ENCODE measurements at regions not wholly inside any gene's neighbourhood (a gene's known extent, or its start where the extent isn't known, plus 50 kb on each side); places are given as distances from the start of the nearest gene placed in this dataset.
"Not testable (repeated sequence)": the region's sequence is repeated elsewhere in the genome, so short reads cannot be mapped to it uniquely, and the experiment has no call there.

DNA sequence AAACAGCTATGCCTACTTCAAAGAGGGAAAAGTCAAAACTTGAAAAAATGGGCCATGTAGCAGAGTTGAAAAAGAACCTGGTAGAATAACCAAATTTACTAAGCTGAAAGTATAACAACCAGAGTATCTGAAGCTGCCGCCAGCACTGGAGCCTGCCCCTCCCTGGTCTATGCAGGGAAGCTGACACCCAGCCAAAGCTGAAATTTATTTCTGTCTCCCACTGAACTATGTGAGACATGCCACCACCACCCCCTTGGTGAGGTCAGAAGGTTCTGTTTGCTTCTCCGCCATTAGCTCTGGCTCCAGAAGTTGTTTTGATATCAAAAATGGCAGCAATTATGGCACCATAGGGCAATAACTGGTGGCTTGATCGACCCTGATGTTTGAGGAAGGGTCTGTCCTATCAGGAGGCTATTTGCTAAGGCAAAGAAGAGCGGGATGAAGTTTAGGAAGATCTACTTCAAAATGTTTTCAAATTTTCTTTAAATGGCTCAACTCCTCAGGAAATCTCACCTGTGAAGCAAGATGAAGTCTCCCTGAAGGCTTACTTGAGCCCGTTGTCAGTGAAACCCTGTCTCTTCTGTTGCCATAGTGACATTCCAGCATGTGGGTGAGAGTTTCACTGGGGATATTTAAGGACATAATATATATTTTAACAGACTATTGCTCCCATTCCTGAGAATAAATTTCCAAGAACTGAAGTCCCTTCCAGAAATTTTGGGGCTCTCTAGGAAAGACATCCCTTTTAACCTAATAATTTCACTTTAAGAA is 122.0 kb downstream of the COPRS start:
- H3K9me2 ChIP-seq (ENCODE audit: insufficient read depth), result no peaks in the 10 kb centered on the region
- H3F3A ChIP-seq (ENCODE audit: insufficient read depth), result peaks cover 36% of the 10 kb centered on the region
- in situ Hi-C loops (cut with MboI), result no loop called here
- TF ChIP-seq EZH2 (IDR thresholded peaks at IDR 0.05; ENCODE audit: insufficient read depth, poor library complexity, severe bottlenecking) (no peak), EZH2phosphoT487 (IDR thresholded peaks at IDR 0.05; ENCODE audit: insufficient read depth, low read depth) (no peak)
- no peak overlapping the region for H2AFZ ChIP-seq
- H3K36me3 ChIP-seq (ENCODE audit: low read depth), result no peaks in the 10 kb centered on the region
- H3K79me2 ChIP-seq (ENCODE audit: insufficient read depth), result no peaks in the 10 kb centered on the region
- no peaks in the 10 kb centered on the region for H4K20me1 ChIP-seq (ENCODE audit: insufficient read depth)
- WGBS, 2 experiments (ENCODE audit: low coverage in 1 of 2, low lambda C conversion rate in 2 of 2, missing lambda C conversion rate in 2 of 2), result 95 to 97% methylated on average over 5 of the region's 5 CpGs
- no peaks in the 10 kb centered on the region for H3K27me3 ChIP-seq (replicated peaks; ENCODE audit: insufficient read depth)
- no peaks in the 10 kb centered on the region for H3K9me3 ChIP-seq (ENCODE audit: low read depth)
- H3K27ac ChIP-seq, result no peak overlapping the region
- no peak overlapping the region for H3K4me3 ChIP-seq
- no peak overlapping the region for H3K4me2 ChIP-seq (ENCODE audit: unreplicated experiment)
- H3K9ac ChIP-seq, result no peak overlapping the region
- H3K4me1 ChIP-seq (ENCODE audit: insufficient read depth), result peaks cover 38% of the 10 kb centered on the region
- no peak for DNase-seq

DNA sequence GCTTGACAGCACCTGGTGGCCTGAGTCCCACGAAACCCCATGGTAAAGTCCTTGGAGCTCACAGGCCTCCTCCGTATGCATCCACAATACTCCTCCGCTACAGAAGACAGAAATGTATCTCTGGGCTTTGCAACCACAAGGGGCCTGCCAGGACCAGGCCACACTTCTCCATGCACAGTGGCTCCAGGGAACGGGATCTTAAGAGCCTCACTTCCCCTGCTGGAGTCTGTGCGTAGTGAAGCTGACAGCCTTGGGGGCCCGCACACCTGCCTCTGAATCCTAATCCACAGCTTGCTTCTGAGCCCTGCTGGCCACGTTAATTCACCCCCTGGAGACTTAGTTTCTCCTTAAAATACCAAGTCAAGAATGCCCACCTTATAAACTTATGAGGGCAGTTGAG is 125.7 kb downstream of the COPRS start:
- no peak for DNase-seq
- H3K9me2 ChIP-seq (ENCODE audit: insufficient read depth), result no peaks in the 10 kb centered on the region
- H3F3A ChIP-seq (ENCODE audit: insufficient read depth), result peaks cover 6% of the 10 kb centered on the region
- no peak overlapping the region for H3K27ac ChIP-seq
- no peaks in the 10 kb centered on the region for H3K9me3 ChIP-seq (ENCODE audit: low read depth)
- no peak overlapping the region for H3K9ac ChIP-seq
- no peak overlapping the region for H3K4me2 ChIP-seq (ENCODE audit: unreplicated experiment)
- no peak overlapping the region for H2AFZ ChIP-seq
- in situ Hi-C loops (cut with MboI), result no loop called here
- no peaks in the 10 kb centered on the region for H3K36me3 ChIP-seq (ENCODE audit: low read depth)
- H3K27me3 ChIP-seq (replicated peaks; ENCODE audit: insufficient read depth), result no peaks in the 10 kb centered on the region
- no peaks in the 10 kb centered on the region for H4K20me1 ChIP-seq (ENCODE audit: insufficient read depth)
- 93 to 96% methylated on average over 7 of the region's 7 CpGs for WGBS, 2 experiments (ENCODE audit: low coverage in 1 of 2, low lambda C conversion rate in 2 of 2, missing lambda C conversion rate in 2 of 2)
- peaks cover 5% of the 10 kb centered on the region for H3K4me1 ChIP-seq (ENCODE audit: insufficient read depth)
- no peaks in the 10 kb centered on the region for H3K79me2 ChIP-seq (ENCODE audit: insufficient read depth)
- no peak overlapping the region for H3K4me3 ChIP-seq
- TF ChIP-seq EZH2phosphoT487 (IDR thresholded peaks at IDR 0.05; ENCODE audit: insufficient read depth, low read depth), result no peak
- TF ChIP-seq EZH2 (IDR thresholded peaks at IDR 0.05; ENCODE audit: insufficient read depth, poor library complexity, severe bottlenecking), result no peak

DNA sequence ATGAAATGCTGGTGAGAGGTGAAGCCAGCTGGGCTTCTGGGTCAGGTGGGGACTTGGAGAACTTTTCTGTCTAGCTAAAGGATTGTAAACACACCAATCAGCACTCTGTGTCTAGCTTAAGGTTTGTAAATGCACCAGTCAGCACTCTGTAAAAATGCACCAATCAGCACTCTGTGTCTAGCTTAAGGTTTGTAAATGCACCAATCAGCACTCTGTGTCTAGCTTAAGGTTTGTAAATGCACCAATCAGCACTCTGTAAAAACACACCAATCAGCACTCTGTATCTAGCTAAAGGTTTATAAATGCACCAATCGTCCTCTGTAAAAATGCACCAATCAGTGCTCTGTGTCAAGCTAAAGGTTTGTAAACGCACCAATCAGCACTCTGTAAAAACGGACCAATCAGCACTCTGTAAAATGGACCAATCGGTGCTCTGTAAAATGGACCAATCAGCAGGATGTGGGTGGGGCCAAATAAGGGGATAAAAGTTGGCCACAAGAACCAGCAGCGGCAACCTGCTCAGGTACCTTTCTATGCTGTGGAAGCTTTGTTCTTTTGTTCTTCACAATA is 127.4 kb downstream of the COPRS start:
- H3K79me2 ChIP-seq (ENCODE audit: insufficient read depth); H3F3A ChIP-seq (ENCODE audit: insufficient read depth); H3K4me2 ChIP-seq (ENCODE audit: unreplicated experiment); DNase-seq; in situ Hi-C loops (cut with MboI); H3K4me1 ChIP-seq (ENCODE audit: insufficient read depth); H3K27ac ChIP-seq; H3K36me3 ChIP-seq (ENCODE audit: low read depth); H3K9me3 ChIP-seq (ENCODE audit: low read depth); H2AFZ ChIP-seq; H3K4me3 ChIP-seq; H3K9me2 ChIP-seq (ENCODE audit: insufficient read depth); H4K20me1 ChIP-seq (ENCODE audit: insufficient read depth); H3K9ac ChIP-seq; H3K27me3 ChIP-seq (replicated peaks; ENCODE audit: insufficient read depth): not testable (repeated sequence)
- 77 to 89% methylated on average over 5 of the region's 5 CpGs for WGBS, 2 experiments (ENCODE audit: low coverage in 1 of 2, low lambda C conversion rate in 2 of 2, missing lambda C conversion rate in 2 of 2)

DNA sequence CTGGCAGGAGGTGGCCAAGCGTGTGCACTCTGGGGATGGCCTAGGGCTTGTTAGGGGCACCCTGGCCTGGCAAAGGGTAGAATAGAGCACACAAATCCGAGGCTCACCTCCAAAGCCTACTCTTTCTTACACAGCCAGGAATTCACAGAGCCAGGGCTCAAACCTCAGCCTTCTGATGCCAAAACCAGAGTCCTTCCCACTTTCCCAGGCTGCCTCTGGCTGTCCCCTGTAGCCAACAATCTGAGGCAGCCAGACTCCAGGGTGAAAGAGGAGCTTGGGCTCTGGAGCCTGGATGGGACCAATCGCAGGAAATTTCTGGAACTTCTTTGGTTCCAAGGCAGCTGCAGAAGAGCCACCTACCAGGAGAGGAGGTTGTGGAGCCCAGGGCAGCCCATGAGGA is 127.9 kb downstream of the COPRS start:
- no peak for TF ChIP-seq EZH2 (IDR thresholded peaks at IDR 0.05; ENCODE audit: insufficient read depth, poor library complexity, severe bottlenecking)
- no peak for TF ChIP-seq EZH2phosphoT487 (IDR thresholded peaks at IDR 0.05; ENCODE audit: insufficient read depth, low read depth)
- H3K36me3 ChIP-seq (ENCODE audit: low read depth), result no peaks in the 10 kb centered on the region
- no peaks in the 10 kb centered on the region for H3K9me2 ChIP-seq (ENCODE audit: insufficient read depth)
- H3K79me2 ChIP-seq (ENCODE audit: insufficient read depth), result no peaks in the 10 kb centered on the region
- H3K4me1 ChIP-seq (ENCODE audit: insufficient read depth), result no peaks in the 10 kb centered on the region
- H4K20me1 ChIP-seq (ENCODE audit: insufficient read depth), result no peaks in the 10 kb centered on the region
- no peak overlapping the region for H3K27ac ChIP-seq
- no peak overlapping the region for H3K4me3 ChIP-seq
- no peak for DNase-seq
- no peaks in the 10 kb centered on the region for H3K27me3 ChIP-seq (replicated peaks; ENCODE audit: insufficient read depth)
- WGBS, 2 experiments (ENCODE audit: low coverage in 1 of 2, low lambda C conversion rate in 2 of 2, missing lambda C conversion rate in 2 of 2), result 65 to 70% methylated on average over 3 of the region's 3 CpGs
- in situ Hi-C loops (cut with MboI), result no loop called here
- no peaks in the 10 kb centered on the region for H3K9me3 ChIP-seq (ENCODE audit: low read depth)
- no peaks in the 10 kb centered on the region for H3F3A ChIP-seq (ENCODE audit: insufficient read depth)
- H2AFZ ChIP-seq, result no peak overlapping the region
- H3K4me2 ChIP-seq (ENCODE audit: unreplicated experiment), result no peak overlapping the region
- no peak overlapping the region for H3K9ac ChIP-seq
